ENCODE measurements at regions not wholly inside any gene's neighbourhood (a gene's known extent, or its start where the extent isn't known, plus 50 kb on each side); places are given as distances from the start of the nearest gene placed in this dataset.

DNA sequence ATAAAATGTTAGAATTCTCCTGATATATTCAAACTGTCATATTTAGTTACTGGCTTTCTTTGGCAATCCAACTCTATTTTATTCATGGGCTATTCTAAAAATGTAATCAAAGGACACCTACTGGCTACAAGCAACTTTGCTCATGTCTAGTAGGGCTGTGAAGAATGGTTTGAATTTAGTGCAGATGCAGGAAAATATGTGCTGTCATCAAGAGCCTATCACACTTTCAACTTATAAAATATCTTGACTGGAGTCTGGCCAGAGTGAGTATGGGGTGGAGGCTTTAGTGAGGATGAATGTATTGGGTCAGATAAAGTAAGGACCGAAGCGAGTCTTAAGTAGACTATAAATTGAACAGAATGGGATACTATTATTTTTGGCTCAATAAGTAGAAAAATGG lies 343.4 kb upstream of the SPRED2 start:
- no peak for TF ChIP-seq NFIC (IDR thresholded peaks at IDR 0.05)
- TF ChIP-seq REST (IDR thresholded peaks at IDR 0.05; ENCODE audit: low read depth) = no peak
- TF ChIP-seq TEAD4 (IDR thresholded peaks at IDR 0.05) = no peak
- TF ChIP-seq TAF1 (IDR thresholded peaks at IDR 0.05; ENCODE audit: low read depth) = no peak
- TF ChIP-seq RAD21 (IDR thresholded peaks at IDR 0.05; ENCODE audit: low read depth) = no peak
- no peak for TF ChIP-seq CREB1 (IDR thresholded peaks at IDR 0.05; ENCODE audit: low read depth)
- no peak for TF ChIP-seq FOXM1 (IDR thresholded peaks at IDR 0.05; ENCODE audit: borderline replicate concordance, low read depth)
- TF ChIP-seq CEBPB (IDR thresholded peaks at IDR 0.05) = no peak

GRCh38 chr2:65767946-65768345 lies 335.5 kb upstream of the SPRED2 start:
- TF ChIP-seq EGR1 (IDR thresholded peaks at IDR 0.05) (no peak), EP300 (IDR thresholded peaks at IDR 0.05; ENCODE audit: borderline replicate concordance) (no peak), TEAD4 (IDR thresholded peaks at IDR 0.05) (no peak), RAD21 (IDR thresholded peaks at IDR 0.05; ENCODE audit: low read depth) (no peak), FOXM1 (IDR thresholded peaks at IDR 0.05; ENCODE audit: borderline replicate concordance, low read depth) (no peak)
- TF ChIP-seq, protein P1, sequence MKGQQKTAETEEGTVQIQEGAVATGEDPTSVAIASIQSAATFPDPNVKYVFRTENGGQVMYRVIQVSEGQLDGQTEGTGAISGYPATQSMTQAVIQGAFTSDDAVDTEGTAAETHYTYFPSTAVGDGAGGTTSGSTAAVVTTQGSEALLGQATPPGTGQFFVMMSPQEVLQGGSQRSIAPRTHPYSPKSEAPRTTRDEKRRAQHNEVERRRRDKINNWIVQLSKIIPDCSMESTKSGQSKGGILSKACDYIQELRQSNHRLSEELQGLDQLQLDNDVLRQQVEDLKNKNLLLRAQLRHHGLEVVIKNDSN (IDR thresholded peaks at IDR 0.05) = no peak

GRCh38 chr2:65766768-65767267 lies 334.4 kb upstream of the SPRED2 start:
- no peak for TF ChIP-seq CREB1 (IDR thresholded peaks at IDR 0.05; ENCODE audit: low read depth)
- TF ChIP-seq TEAD4 (IDR thresholded peaks at IDR 0.05) = no peak
- TF ChIP-seq EGR1 (IDR thresholded peaks at IDR 0.05) = no peak
- TF ChIP-seq, protein P1 (IDR thresholded peaks at IDR 0.05) = no peak
- no peak for TF ChIP-seq YY1 (IDR thresholded peaks at IDR 0.05; ENCODE audit: low read depth)
- no peak for TF ChIP-seq MAX (IDR thresholded peaks at IDR 0.05)
- TF ChIP-seq ZBTB7A (IDR thresholded peaks at IDR 0.05; ENCODE audit: low read depth) = no peak
- TF ChIP-seq RAD21 (IDR thresholded peaks at IDR 0.05; ENCODE audit: low read depth) = no peak
- TF ChIP-seq EP300 (IDR thresholded peaks at IDR 0.05; ENCODE audit: borderline replicate concordance) = no peak
- no peak for TF ChIP-seq REST (IDR thresholded peaks at IDR 0.05; ENCODE audit: low read depth)
- no peak for TF ChIP-seq CEBPB (IDR thresholded peaks at IDR 0.05)
- no peak for TF ChIP-seq TCF12 (IDR thresholded peaks at IDR 0.05; ENCODE audit: low read depth)
- no peak for TF ChIP-seq TAF1 (IDR thresholded peaks at IDR 0.05; ENCODE audit: low read depth)
- TF ChIP-seq FOXM1 (IDR thresholded peaks at IDR 0.05; ENCODE audit: borderline replicate concordance, low read depth) = no peak

- no peak for TF ChIP-seq FOXM1 (IDR thresholded peaks at IDR 0.05; ENCODE audit: borderline replicate concordance, low read depth)
These were observed 333.0 kb upstream of the SPRED2 start for GRCh38 chr2:65765376-65765775.

GRCh38 chr2:65762068-65762467 lies 329.7 kb upstream of the SPRED2 start:
- TF ChIP-seq RAD21 (IDR thresholded peaks at IDR 0.05; ENCODE audit: low read depth) (no peak), CREB1 (IDR thresholded peaks at IDR 0.05; ENCODE audit: low read depth) (no peak), TAF1 (IDR thresholded peaks at IDR 0.05; ENCODE audit: low read depth) (no peak), MAX (IDR thresholded peaks at IDR 0.05) (no peak), TEAD4 (IDR thresholded peaks at IDR 0.05) (no peak), CEBPB (IDR thresholded peaks at IDR 0.05) (no peak)

- TF ChIP-seq ZBTB7A (IDR thresholded peaks at IDR 0.05; ENCODE audit: low read depth) = no peak
- TF ChIP-seq RAD21 (IDR thresholded peaks at IDR 0.05; ENCODE audit: low read depth) = no peak
- TF ChIP-seq CEBPB (IDR thresholded peaks at IDR 0.05) = no peak
- TF ChIP-seq EP300 (IDR thresholded peaks at IDR 0.05; ENCODE audit: borderline replicate concordance) = no peak
These were observed 321.8 kb upstream of the SPRED2 start for GRCh38 chr2:65754219-65754618.

- TF ChIP-seq RAD21 (IDR thresholded peaks at IDR 0.05; ENCODE audit: low read depth) (no peak), CREB1 (IDR thresholded peaks at IDR 0.05; ENCODE audit: low read depth) (no peak), TEAD4 (IDR thresholded peaks at IDR 0.05) (no peak), EP300 (IDR thresholded peaks at IDR 0.05; ENCODE audit: borderline replicate concordance) (no peak), MAX (IDR thresholded peaks at IDR 0.05) (no peak), NFIC (IDR thresholded peaks at IDR 0.05) (no peak), CEBPB (IDR thresholded peaks at IDR 0.05) (no peak), ZBTB7A (IDR thresholded peaks at IDR 0.05; ENCODE audit: low read depth) (no peak), EGR1 (IDR thresholded peaks at IDR 0.05) (no peak), TAF1 (IDR thresholded peaks at IDR 0.05; ENCODE audit: low read depth) (no peak), YY1 (IDR thresholded peaks at IDR 0.05; ENCODE audit: low read depth) (no peak)
- TF ChIP-seq, protein P1 (IDR thresholded peaks at IDR 0.05) = no peak
These were observed 319.0 kb upstream of the SPRED2 start for GRCh38 chr2:65751408-65751807.
